ENCODE measurements at regions not wholly inside any gene's neighbourhood (a gene's known extent, or its start where the extent isn't known, plus 50 kb on each side); places are given as distances from the start of the nearest gene placed in this dataset.
"Not testable (repeated sequence)": the region's sequence is repeated elsewhere in the genome, so short reads cannot be mapped to it uniquely, and the experiment has no call there.

DNA sequence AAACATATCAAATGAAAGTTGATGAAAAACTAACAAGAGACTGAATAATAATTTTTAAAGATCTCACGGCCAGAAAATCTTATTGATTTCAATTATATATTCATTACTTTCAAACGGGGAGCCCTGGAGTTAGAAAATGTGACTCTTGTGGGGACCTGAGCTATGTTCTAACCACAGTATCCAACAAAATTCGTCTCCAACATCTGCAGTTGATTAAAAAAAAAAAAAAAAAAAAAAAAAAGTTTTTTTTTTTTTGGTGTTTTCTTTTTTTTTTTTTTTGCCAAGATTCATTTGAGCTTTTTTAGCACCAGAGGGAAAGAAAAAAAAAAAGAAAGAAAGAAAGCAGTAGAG is 144.3 kb upstream of the PIK3R1 start:
- Mint-ChIP-seq H3K9me3 (peaks cover 13% of the 10 kb centered on the region), H3K4me3 (no peak overlapping the region), H3K4me1 (peaks cover 4% of the 10 kb centered on the region), H3K27ac (no peak overlapping the region), H3K27me3 (ENCODE audit: low read depth) (peaks cover 3% of the 10 kb centered on the region), H3K36me3 (ENCODE audit: low read depth) (no peaks in the 10 kb centered on the region)
- TF ChIP-seq, protein P1, sequence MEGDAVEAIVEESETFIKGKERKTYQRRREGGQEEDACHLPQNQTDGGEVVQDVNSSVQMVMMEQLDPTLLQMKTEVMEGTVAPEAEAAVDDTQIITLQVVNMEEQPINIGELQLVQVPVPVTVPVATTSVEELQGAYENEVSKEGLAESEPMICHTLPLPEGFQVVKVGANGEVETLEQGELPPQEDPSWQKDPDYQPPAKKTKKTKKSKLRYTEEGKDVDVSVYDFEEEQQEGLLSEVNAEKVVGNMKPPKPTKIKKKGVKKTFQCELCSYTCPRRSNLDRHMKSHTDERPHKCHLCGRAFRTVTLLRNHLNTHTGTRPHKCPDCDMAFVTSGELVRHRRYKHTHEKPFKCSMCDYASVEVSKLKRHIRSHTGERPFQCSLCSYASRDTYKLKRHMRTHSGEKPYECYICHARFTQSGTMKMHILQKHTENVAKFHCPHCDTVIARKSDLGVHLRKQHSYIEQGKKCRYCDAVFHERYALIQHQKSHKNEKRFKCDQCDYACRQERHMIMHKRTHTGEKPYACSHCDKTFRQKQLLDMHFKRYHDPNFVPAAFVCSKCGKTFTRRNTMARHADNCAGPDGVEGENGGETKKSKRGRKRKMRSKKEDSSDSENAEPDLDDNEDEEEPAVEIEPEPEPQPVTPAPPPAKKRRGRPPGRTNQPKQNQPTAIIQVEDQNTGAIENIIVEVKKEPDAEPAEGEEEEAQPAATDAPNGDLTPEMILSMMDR (IDR thresholded peaks at IDR 0.05; ENCODE audit: unreplicated experiment in 3 of 3) = no peak

DNA sequence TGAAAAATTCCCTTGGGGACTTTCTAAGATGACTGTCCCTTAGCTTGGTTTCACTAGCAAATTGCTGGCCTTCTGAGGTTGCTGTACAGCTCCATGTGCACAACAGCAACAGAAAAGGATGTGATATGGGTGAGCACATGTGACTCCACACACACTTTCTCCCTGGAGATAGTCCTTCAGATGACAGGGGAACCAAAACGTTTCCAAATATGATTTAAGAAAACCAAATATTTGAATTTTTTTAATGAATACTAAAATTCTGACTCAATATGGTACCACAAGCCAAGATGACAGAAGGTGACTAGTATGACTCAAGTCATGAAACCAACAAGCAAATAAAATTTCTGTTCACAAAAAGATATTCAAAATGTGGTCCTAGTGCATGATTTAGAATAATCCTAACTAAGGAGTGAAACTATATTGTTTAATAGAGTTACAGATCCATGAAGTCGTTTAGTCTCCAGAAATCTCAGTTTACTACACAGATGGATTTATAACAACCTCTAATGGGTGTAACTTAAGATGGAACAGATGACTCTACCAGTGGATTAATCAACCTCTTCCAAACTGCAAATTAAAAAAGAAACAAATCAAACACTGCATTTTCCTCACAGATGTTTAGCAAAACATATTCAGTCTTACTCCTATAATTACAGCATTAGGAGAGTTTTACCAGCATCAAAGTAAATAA is 144.8 kb upstream of the PIK3R1 start:
- Mint-ChIP-seq H3K27ac (no peak overlapping the region), H3K27me3 (ENCODE audit: low read depth) (peaks cover 3% of the 10 kb centered on the region), H3K4me3 (no peak overlapping the region), H3K9me3 (peaks cover 17% of the 10 kb centered on the region), H3K36me3 (ENCODE audit: low read depth) (no peaks in the 10 kb centered on the region), H3K4me1 (peaks cover 4% of the 10 kb centered on the region)
- TF ChIP-seq, protein P1 (IDR thresholded peaks at IDR 0.05; ENCODE audit: unreplicated experiment in 3 of 3) = no peak

DNA sequence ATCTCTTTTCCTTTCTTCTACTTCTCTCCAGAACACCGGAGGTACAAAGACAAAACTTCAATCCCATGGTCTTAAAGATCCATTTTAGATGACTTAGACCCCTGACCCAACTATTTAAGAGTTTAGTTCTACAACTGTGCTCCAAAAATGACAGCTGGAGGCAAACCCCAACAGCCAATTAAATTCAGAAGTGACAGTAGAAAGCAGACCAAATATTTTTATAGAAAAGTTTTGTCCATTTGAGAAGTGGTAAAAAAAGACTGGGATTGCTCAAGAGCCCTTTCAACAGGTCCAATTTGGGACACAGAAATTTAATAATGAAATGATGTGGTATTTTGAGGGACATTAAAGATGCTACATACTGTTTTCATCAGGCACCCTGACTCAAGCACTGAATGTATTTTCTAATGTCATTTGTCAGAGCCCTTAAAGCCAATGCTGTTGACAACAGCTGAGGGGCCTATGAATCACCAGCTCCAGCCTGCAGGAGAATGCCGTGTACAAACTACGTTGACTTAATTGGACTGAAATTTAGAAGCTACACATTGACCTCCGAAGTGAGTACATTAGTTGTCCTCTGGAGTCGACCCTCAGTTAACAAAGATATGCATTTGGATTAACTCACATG is 147.5 kb upstream of the PIK3R1 start:
- H3K36me3 Mint-ChIP-seq (ENCODE audit: low read depth) = no peaks in the 10 kb centered on the region
- peaks cover 24% of the 10 kb centered on the region for H3K9me3 Mint-ChIP-seq
- TF ChIP-seq, protein P1 (IDR thresholded peaks at IDR 0.05; ENCODE audit: unreplicated experiment in 3 of 3) = no peak
- no peak overlapping the region for H3K27ac Mint-ChIP-seq
- H3K27me3 Mint-ChIP-seq (ENCODE audit: low read depth) = no peaks in the 10 kb centered on the region
- no peak overlapping the region for H3K4me3 Mint-ChIP-seq
- H3K4me1 Mint-ChIP-seq = peaks cover 4% of the 10 kb centered on the region

DNA sequence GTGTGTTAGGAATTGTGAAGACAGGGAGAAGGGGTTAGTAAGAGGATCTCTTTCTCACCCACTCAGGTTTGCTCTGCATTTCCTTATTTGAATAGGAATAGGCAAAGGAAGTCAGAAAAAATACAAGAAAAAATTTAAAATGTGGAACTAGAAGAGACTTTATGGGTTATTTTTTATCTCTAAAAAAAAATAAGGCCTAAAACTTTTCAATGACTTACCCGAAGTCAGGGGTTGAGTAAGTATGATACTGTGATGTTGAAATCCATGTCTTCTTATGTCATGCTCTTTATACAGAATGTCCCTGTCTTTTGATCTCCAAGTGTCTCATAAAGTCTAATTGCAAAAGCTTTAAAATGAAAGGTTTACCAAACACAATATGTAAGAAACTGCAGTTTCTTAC is 148.3 kb upstream of the PIK3R1 start:
- Mint-ChIP-seq H3K4me1 (peaks cover 4% of the 10 kb centered on the region), H3K9me3 (peaks cover 31% of the 10 kb centered on the region), H3K4me3 (no peak overlapping the region), H3K27ac (no peak overlapping the region), H3K36me3 (ENCODE audit: low read depth) (peaks cover 6% of the 10 kb centered on the region), H3K27me3 (ENCODE audit: low read depth) (no peaks in the 10 kb centered on the region)
- TF ChIP-seq, protein P1 (IDR thresholded peaks at IDR 0.05; ENCODE audit: unreplicated experiment in 3 of 3) = no peak

DNA sequence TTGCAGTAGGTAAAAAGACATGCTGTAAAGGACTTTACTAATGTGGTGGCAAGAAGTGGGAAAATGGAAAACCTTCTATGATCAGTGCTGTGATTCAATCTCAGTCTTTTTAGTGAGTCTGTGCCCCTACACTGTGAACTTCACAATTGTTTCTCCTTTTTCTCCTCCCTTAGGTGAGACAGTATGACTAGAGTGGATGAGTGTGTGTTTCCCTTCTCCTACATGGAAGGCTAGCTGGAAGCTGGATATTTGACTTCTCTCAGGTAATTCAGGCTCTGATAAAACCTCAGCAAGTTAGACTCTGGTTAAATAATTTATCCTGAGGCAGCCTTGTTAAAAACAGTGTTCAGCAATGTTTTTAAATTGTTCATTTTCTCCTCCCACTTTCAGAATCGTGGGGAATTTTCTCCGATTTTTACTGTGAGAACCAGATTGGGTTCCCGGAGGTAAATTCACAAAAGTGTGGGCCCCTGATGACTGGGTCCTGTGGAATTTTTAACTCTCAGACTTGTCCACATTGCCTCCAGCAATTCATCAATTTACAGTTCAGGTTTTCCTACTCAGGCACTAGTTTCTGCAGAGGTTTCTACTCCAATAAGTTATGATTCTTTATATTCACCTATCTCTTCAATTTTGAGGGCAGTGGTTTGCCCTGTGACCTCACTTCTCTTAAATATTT is 149.1 kb upstream of the PIK3R1 start:
- TF ChIP-seq, protein P1 (IDR thresholded peaks at IDR 0.05; ENCODE audit: unreplicated experiment in 3 of 3) = no peak
- Mint-ChIP-seq H3K4me3 (no peak overlapping the region), H3K27me3 (ENCODE audit: low read depth) (no peaks in the 10 kb centered on the region), H3K36me3 (ENCODE audit: low read depth) (peaks cover 7% of the 10 kb centered on the region), H3K4me1 (peaks cover 4% of the 10 kb centered on the region), H3K9me3 (peaks cover 35% of the 10 kb centered on the region), H3K27ac (no peak overlapping the region)

DNA sequence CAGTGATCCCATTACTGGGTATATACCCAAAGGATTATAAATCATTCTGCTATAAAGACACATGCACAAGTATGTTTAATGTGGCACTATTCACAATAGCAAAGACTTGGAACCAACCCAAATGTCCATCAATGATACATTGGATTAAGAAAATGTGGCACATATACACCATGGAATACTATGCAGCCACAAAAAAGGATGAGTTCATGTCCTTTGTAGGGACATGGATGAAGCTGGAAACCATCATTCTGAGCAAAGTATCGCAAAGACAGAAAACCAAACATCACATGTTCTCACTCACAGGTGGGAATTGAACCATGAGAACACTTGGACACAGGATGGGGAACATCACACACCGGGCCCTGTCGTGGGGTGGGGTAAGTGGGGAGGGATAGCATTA is 150.2 kb upstream of the PIK3R1 start:
- not testable (repeated sequence) for H3K36me3 Mint-ChIP-seq (ENCODE audit: low read depth); H3K4me3 Mint-ChIP-seq; H3K27me3 Mint-ChIP-seq (ENCODE audit: low read depth); H3K4me1 Mint-ChIP-seq; H3K27ac Mint-ChIP-seq
- peaks cover 41% of the 10 kb centered on the region for H3K9me3 Mint-ChIP-seq

Measured in nephron (organoid).